ENCODE measurements at regions not wholly inside any gene's neighbourhood (a gene's known extent, or its start where the extent isn't known, plus 50 kb on each side); places are given as distances from the start of the nearest gene placed in this dataset.

DNA sequence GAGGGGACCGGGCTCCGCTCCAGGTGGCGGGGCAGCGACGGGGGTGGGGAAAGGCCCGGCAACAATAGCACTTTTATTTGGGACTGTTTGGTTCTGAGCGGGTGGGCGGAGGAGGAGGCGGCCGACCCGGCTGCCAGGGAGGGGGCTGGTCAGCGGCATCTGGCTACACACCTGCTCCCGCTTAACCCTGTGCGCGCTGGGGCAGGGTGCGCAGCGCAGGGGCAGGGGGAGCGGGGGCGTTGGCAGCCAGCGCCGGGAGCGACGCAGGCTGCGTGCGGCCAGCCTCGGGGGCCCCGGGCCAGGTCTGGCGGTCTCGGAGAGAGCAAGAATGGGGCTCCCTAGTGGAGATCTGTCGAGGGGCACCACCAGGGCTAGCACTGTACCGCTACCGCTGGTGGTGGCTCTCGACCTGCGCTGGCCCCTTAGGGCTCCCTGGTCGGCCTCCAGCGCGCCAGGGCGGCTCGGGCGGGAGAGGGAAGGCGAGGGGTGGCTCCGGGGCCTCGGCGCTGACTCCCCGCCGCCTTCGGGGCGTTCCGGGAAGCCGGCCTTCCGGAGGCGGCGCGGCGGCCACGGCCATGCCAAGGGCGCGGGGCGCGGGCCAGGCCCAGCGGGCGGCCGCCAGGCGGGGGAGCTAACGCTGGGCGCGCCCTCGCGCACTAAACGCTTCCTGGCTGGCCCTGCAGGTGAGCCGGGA, 92.4 kb downstream of the NCR2 start:
- intact Hi-C loops (cut with DNase I): no loop called here
- peak; percentile 91 for ATAC-seq (ENCODE audit: poor library complexity)
- peak; percentile 67 for DNase-seq

DNA sequence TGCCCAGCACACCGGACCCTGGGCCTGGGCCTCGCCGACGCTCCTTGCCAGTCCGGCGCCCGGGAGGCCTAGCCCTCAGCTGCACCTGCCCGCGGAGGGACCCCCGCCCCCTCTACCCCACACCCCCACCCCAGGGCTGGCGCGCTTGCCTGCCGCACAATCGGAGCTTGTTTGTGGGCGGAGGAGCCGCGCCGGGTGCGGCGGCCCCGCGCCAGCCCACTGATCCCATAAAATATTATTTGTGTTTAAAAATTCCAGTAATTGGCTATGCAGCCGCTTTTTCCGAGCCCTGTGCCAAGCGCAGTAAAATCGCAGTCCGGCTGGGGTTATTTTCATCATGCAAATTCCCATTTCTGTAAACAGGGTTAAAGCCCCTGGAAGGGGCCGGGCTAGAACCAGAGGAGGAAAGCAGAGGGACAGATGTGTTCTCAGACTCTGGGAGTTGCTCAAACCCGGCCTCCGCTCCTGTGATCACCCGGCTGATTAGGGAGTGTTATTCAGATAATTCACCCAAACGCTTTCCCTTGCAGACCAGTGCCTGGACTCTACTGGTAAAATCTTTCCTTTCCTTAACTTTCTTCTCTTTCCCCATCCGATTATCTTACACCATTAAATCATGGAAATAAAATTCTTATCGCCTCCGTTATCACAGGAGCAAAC, 93.1 kb downstream of the NCR2 start:
- ATAC-seq (ENCODE audit: poor library complexity) (peak; percentile 19), DNase-seq (peak; percentile 50)
- intact Hi-C loops (cut with DNase I): no loop called here

DNA sequence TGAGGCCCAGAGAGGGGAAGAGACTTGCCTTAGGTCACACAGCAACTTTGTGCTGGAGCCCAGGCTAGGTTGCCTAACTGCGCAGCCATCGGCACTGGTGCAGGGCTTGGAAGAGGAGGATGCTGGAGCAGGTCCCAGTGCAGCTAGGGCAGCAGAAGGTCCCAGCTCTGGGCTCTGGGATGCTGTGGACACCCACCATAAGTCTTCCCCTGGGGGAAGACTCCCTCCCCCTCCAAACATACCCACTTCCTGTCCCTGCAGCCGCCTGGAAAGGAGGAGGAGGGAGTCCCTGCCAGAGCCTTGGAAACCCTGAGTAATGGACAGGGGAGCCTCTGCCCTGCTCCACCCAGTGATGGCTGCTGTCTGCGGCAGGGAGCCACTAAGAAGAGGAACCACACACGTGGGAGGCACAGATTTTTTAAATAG, 93.6 kb downstream of the NCR2 start:
- intact Hi-C loops (cut with DNase I): no loop called here
- peak; percentile 69 for DNase-seq
- ATAC-seq (ENCODE audit: poor library complexity): peak; percentile 15

DNA sequence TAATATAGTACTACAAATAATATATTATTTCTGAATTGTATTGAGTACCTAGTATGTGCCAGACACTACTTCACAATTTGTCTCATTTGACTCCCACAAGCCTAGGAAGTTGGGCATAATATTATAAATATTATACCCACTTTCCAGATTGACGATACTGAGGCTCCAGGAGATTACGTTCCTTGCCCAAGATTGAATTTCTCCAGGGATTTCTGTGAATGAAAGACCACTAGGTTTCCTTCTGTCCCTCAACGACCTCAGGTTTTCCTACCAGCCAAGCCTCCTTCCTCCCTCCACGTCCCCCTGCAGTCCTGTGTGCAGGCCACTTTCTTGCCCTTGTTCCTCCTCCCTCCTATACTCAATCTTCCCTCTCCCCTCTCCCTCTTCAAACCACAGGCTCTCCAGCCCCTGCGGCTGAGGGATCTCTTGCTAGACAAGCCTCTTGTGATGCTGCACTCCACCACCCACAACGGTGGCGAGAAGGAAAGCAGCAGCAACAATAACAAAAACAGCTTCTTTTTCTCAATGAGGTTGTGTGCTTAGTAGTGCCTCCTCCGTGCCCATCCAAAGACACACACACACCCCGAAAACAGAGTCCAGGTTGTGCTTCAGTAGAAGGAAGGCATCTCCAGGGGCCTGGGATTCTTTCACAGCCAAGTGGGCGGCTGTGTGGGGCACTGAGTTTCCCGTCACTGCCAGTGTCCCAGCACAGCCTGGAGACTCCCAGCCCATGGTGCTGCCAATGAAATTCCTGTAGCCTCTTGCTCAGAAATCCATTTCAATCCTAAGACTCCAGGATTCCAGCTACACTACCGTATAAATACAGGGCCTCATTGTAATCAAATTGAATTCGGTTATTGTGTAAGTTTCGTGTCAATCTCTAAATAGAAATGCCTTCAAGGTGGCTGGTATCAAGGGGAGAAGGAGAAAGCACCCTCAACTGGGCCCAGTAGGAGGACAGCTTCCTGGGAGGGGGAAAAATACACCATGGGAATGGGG, 94.4 kb downstream of the NCR2 start:
- ATAC-seq (ENCODE audit: poor library complexity) (no peak), DNase-seq (no peak)
- intact Hi-C loops (cut with DNase I): no loop called here

DNA sequence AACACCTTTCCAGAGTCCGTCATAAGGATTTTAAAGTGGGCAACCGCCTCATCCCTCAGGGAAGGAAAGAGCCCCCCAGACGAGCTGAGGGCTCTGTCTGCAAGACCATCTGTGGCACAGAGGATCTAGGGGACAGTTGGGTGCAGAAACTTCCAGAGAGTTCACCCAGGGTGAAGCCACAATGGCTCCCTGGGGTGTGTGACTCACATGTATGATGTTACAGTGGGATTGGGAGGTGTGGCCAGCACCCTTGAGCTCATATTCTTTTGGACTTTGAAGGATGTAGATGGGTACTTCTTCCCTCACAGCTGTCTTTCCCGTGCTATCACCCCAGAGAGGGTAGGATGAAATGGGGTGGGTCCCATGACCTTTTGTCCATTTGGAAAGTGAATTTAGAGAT, 95.5 kb downstream of the NCR2 start:
- no peak for DNase-seq
- intact Hi-C loops (cut with DNase I): no loop called here
- ATAC-seq (ENCODE audit: poor library complexity): no peak

DNA sequence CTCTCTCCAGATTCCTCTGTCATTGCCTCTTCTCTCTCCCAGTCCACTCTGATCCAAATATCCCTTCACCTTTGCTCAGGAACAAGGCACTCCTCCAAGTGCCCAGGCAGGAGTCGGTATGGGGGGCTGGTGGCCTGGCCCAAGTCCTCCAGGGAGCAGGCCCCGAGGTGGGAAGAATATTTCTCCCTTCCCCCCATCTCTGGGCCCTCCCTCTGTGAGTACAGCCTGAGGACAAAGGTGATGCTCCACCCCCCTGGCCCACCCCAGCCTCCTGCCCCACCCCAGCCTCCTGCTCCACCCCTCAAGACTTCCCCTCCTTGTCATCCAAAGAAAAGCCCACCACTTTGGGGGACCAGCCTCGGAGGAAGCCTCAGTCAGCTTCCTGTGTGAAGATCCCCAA, 96.9 kb downstream of the NCR2 start:
- DNase-seq (no peak), ATAC-seq (ENCODE audit: poor library complexity) (no peak)
- intact Hi-C loops (cut with DNase I): no loop called here

DNA sequence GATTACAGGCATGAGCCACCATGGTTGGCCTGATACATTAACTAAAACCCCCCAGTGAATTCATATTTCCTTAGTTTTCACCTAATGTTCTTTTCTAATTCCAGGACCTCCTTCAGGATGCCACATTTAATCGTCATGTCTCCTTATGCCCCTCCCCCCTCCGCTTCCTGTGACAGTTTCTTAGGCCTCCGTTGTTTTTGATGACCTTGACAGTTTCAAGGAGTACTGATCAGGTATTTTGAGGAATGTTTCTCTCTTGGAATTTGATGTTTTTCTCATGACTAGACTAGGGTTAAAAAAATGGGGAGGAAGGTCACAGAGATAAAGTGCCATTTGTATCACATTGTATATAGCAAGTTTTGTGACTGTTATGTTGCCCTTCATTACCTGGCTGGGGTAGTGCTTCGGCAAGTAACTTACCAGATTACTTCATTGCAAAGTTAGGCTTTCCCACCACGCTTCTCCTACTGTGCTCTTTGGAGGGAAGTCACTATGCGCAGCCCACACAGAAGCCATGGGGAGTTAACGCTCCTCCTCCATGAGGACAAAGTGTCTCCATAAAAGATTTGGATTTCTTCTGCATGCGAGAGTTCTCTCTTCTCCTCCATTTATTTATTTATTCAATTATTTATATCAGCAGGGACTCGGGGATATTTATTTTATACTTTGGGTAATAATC, 99.5 kb downstream of the NCR2 start:
- intact Hi-C loops (cut with DNase I): no loop called here
- no peak for DNase-seq
- ATAC-seq (ENCODE audit: poor library complexity): no peak

GRCh38 chr6:41437604-41438003, 102.2 kb downstream of the NCR2 start:
- no peak for ATAC-seq (ENCODE audit: poor library complexity)
- DNase-seq: no peak
- intact Hi-C loops (cut with DNase I): no loop called here

DNA sequence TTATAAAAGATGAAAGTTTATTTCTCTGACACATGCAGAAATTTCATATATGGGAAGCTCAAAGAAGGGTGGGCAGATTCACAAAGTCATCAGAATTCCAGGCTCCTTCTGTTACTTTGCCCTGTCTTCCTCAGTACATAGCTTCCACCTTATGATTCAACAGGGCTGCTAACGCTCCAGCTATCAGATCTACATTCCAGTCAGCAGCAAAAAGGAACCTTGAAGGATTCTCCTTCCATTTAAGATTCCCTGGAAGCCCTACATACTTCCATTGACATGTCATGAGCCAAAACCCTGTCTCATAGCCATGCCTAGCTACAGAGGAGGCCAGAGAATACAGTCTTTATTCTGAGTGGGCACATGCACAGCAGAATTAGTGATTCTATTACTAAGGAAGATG, 103.3 kb downstream of the NCR2 start:
- DNase-seq (no peak), ATAC-seq (ENCODE audit: poor library complexity) (no peak)
- intact Hi-C loops (cut with DNase I): no loop called here

DNA sequence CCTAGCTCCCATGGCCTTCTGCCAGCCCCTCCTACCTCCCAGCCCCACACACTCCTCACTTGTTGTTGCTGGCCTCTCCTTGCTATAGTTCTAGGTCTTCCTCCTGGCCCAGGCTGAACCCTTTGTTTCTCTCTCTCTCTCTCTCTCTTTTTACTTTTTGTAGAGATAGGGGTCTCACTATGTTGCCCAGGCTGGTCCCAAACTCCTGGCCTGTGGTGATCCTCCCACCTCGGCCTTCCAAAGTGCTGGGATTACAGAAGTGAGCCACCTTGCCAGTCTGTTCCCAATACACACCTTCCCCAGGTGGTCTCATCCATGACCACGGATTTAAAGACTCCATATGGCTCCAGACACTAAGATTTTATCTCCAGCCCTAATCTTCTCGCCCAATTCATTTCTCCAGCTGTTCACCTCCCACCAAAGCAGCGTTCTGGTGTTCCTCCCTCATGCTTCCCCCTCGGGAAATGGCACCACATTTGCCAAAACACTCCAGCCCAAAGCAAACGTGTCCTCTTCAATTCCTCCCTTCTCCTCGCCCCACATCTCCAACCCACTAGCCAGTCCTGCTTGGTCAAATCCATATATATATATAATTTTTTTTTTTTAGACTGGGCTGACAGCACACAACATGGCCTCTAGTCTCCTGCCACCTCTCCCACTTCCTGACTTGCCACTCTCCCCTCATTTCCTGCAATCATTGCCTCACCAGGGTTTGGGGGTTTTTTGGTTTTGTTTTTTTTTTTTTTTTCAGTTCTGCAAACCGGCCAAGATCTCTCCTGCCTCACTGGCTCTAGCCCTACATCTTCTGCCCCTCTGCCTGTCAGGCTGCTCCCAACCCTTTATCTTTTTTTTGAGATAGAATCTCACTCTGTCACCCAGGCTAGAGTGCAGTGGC, 104.4 kb downstream of the NCR2 start:
- DNase-seq: no peak
- intact Hi-C loops (cut with DNase I): no loop called here
- no peak for ATAC-seq (ENCODE audit: poor library complexity)

DNA sequence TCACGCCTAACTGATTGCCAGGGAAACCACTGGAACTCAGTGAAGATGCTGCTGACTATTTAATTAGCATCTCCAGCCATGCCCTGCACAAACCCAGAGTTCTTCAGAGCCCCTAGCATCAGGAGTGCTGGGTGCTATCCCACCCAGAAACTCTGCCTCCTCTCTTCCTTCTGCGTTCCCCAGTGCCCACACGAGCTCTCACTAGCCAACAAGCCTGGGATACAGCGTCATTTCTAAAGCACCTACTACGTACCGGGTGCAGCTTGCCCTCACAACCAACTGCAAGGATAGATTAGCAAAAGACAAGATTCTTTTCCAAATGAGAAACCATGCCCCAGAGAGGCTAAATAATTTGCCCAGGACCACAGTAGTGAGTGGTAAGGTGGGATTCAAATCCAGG, 105.2 kb upstream of the FOXP4 start:
- ATAC-seq (ENCODE audit: poor library complexity) (no peak), DNase-seq (no peak)
- intact Hi-C loops (cut with DNase I): no loop called here

- no peak for ATAC-seq (ENCODE audit: poor library complexity)
- intact Hi-C loops (cut with DNase I): no loop called here
Observed at GRCh38 chr6:41441598-41442351, 104.4 kb upstream of the FOXP4 start.

DNA sequence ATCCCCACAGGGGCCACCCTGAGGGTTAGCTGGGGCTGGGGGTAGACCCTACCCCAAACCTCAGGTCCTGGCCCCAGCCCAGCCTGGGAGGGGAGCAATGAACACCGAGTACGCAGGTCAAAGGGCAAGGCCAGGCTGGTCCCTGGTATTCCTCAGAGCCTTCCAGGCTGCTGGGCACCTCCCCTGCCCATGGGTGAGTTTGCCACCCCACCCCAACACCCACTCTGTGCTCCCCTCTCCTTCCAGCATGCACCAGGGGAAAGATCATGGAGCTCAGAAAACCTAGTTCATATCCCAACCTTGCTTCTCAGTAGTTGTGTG, 103.9 kb upstream of the FOXP4 start:
- intact Hi-C loops (cut with DNase I): no loop called here

More at GRCh38 chr6:41441598-41442351, 104.4 kb upstream of the FOXP4 start:
- DNase-seq: no peak

DNA sequence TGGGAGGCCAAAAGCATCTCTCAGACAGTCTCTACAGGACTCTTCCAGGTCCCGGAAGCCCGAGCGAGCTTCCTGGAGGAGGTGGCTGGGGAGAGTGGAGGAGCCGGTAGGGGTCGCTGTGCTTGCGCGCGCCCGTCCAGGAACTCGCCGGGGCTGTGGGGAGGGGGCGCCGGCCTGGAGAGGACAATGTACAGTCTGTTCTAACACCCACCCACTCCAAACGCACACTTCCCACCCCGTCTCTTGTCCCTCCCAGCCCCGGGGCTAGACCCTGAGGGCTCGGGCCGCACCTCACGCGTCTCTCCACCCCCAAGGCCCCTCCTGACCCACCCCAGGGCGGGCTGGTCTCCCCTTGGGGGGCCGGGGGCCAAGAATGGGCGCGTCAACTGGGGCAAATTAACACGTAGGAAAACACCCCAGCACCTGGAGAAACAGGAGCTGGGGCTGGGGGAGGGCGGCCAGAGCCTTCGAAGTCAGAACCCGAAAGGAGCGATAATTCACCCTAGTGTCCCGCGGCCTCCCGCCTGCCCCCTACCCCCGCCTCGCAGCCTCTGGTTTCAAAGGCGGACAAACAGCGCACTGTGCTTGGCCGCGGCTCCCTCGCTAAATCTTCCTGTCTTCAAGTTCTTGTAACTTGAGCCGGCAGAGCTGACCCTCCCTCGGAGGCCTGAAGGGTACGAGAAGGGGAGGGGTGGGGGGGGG, 103.2 kb upstream of the FOXP4 start:
- ATAC-seq (ENCODE audit: poor library complexity): peak; percentile 67
- intact Hi-C loops (cut with DNase I): no loop called here
- DNase-seq: peak; percentile 66

More for the DNA sequence above, 103.9 kb upstream of the FOXP4 start:
- no peak for DNase-seq
- no peak for ATAC-seq (ENCODE audit: poor library complexity)

GRCh38 chr6:41443616-41444525, 102.3 kb upstream of the FOXP4 start:
- ATAC-seq (ENCODE audit: poor library complexity) (peak; percentile 70), DNase-seq (peak; percentile 65)
- intact Hi-C loops (cut with DNase I): no loop called here

DNA sequence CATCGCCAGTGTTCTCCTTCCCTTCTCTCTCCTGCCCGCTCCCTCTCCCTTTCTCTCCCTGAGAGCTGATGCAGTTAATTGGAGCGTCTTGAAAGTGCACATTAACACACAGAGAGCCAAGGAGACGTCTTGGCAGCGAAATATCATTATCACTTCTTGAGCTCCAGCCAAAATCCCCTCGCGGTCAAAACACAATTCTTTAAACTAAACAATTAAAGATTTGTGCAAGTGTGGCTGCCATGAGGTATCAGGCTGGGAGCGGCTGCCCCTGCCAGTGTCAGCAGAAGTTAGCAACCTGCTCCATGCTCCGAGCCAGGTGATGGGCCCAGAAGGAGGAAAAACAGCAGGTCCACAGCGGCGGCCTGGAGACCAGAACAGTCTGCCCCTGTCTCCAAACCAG, 100.9 kb upstream of the FOXP4 start:
- DNase-seq: no peak
- no peak for ATAC-seq (ENCODE audit: poor library complexity)

More for the DNA sequence above, 100.9 kb upstream of the FOXP4 start:
- intact Hi-C loops (cut with DNase I): no loop called here
